Liver (tissue), 8 donors: ENCODE measurements at regions not wholly inside any gene's neighbourhood (a gene's known extent, or its start where the extent isn't known, plus 50 kb on each side); places are given as distances from the start of the nearest gene placed in this dataset.

Experiments
- DNase-seq: peaks from one replicate; pipeline ENCODE4 v3.0.0-alpha.2; 2017; ENCODE audit warnings: low spot score
- H3K27ac ChIP-seq, 2 donors: one replicate each; pipeline ENCODE4 v1.7.0; 2013; ENCODE audit warnings: inconsistent platforms in 2 of 2, low read length in 2 of 2, control low read depth in 1 of 2, low read depth in 1 of 2, mild to moderate bottlenecking in 1 of 2
- H3K27me3 ChIP-seq, 4 donors: one replicate each; pipeline versions ENCODE4 v1.6.1 to v1.7.0; 2013; ENCODE audit warnings: low read length in 3 of 4, inconsistent platforms in 1 of 4, mild to moderate bottlenecking in 1 of 4, moderate library complexity in 1 of 4; ENCODE audit not compliant: control insufficient read depth in 4 of 4, insufficient read depth in 4 of 4
- H3K36me3 ChIP-seq, 4 donors: one replicate each; pipeline versions ENCODE4 v1.6.1 to v1.7.0; 2013; ENCODE audit warnings: low read length in 3 of 4, mild to moderate bottlenecking in 3 of 4, low read depth in 1 of 4, moderate library complexity in 1 of 4; ENCODE audit not compliant: control insufficient read depth in 4 of 4, insufficient read depth in 3 of 4
- H3K4me1 ChIP-seq, 4 donors: one replicate each; pipeline versions ENCODE4 v1.6.1 to v1.7.0; 2013; ENCODE audit warnings: low read length in 3 of 4, mild to moderate bottlenecking in 3 of 4, moderate library complexity in 1 of 4; ENCODE audit not compliant: control insufficient read depth in 4 of 4, insufficient read depth in 4 of 4
- H3K4me3 ChIP-seq, 3 donors: one replicate each; pipeline versions ENCODE4 v1.6.1 to v1.7.0; 2013; ENCODE audit warnings: low read length in 3 of 3, control low read depth in 1 of 3, low read depth in 1 of 3, mild to moderate bottlenecking in 1 of 3
- H3K9ac ChIP-seq, 2 donors: one replicate each; pipeline ENCODE4 v1.7.0; 2013; ENCODE audit warnings: low read length in 2 of 2, mild to moderate bottlenecking in 2 of 2, moderate library complexity in 2 of 2, control low read depth in 1 of 2, low read depth in 1 of 2
- H3K9me3 ChIP-seq, 4 donors: one replicate each; pipeline versions ENCODE4 v1.6.1 to v1.7.0; 2013; ENCODE audit warnings: low read length in 3 of 4; ENCODE audit not compliant: control insufficient read depth in 4 of 4
- FOXA2 ChIP-seq: IDR thresholded peaks from 2 replicates; pipeline ENCODE4 v1.6.1; 2016; ENCODE audit warnings: antibody characterized with exemption
- GABPA ChIP-seq, 2 donors: IDR thresholded peaks in 1 of 2; conservative IDR thresholded peaks in 1 of 2; 2 replicates each; pipeline ENCODE4 v1.6.1; 2016; ENCODE audit warnings: antibody characterized with exemption in 2 of 2, mild to moderate bottlenecking in 1 of 2, moderate library complexity in 1 of 2
- HNF4G ChIP-seq: IDR thresholded peaks from 2 replicates; pipeline ENCODE4 v1.6.1; 2016; ENCODE audit warnings: antibody characterized with exemption
- JUND ChIP-seq, 2 donors: IDR thresholded peaks; 2 replicates each; pipeline ENCODE4 v1.6.1; 2016; ENCODE audit warnings: antibody characterized with exemption in 2 of 2
- RAD21 ChIP-seq, 2 donors: IDR thresholded peaks; 2 replicates each; pipeline ENCODE4 v1.6.1; 2016; ENCODE audit warnings: antibody characterized with exemption in 2 of 2, mild to moderate bottlenecking in 2 of 2
- RXRA ChIP-seq, 2 donors: IDR thresholded peaks; 2 replicates each; pipeline ENCODE4 v1.6.1; 2017 to 2018; ENCODE audit warnings: antibody characterized with exemption in 2 of 2, mild to moderate bottlenecking in 1 of 2
- SP1 ChIP-seq: IDR thresholded peaks from 2 replicates; pipeline ENCODE4 v1.6.1; 2018; ENCODE audit warnings: antibody characterized with exemption, mild to moderate bottlenecking
- WGBS: extraction: QIAGEN DNeasy Blood & Tissue Kit; methylation state at CpG from one replicate; pipeline ENCODE4 v1.1.7; 2013; 5-methylcytosine and 5-hydroxymethylcytosine counted together
- TF ChIP-seq, protein P1 (sequence below): IDR thresholded peaks from 2 replicates; pipeline ENCODE4 v1.6.1; 2016; ENCODE audit warnings: antibody characterized with exemption
- TF ChIP-seq, protein P2 (sequence below): IDR thresholded peaks from 2 replicates; pipeline ENCODE4 v1.6.1; 2016; ENCODE audit warnings: antibody characterized with exemption, mild to moderate bottlenecking
- TF ChIP-seq, protein P3 (sequence below): IDR thresholded peaks from 2 replicates; pipeline ENCODE4 v1.6.1; 2016; ENCODE audit warnings: antibody characterized with exemption
- TF ChIP-seq, protein P4 (sequence below): fragments of 150-350 bp; IDR thresholded peaks from 2 replicates; pipeline ENCODE4 v1.5.1; 2017; ENCODE audit warnings: improper control_type of control experiment, low read depth, low read length; ENCODE audit not compliant: missing input control
- TF ChIP-seq, protein P5 (sequence below): IDR thresholded peaks from 2 replicates; pipeline ENCODE4 v1.6.1; 2016; ENCODE audit warnings: antibody characterized with exemption
- donor health status: healthy.
- donor health status: healthy.
- donor health status: healthy.
- donor health status: healthy.
- donor health status: healthy.

DNA sequence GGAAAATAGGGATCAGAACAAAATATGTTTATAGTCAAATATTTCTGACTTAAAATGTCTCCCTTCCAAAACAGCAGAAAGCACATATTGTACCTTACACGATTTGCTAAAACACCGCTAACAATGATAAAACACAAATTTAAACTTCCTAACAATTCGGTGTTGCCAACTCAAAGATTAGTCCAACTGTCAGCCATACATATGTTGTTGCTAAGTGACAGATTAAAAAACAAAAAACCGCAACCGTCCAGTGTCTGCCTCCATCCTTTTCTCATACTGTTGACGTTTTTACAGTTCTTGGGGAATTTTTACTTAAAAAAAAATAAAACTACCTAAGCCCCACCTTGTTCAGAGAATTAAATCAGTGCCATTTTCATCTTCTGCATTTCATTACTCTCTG, 118.0 kb downstream of the RAB11FIP2 start:
- peaks cover 0 to 4% (median 0%) of the 10 kb centered on the region in 4 donors for H3K27me3 ChIP-seq
- no peak for DNase-seq
- no peaks in the 10 kb centered on the region for H3K36me3 ChIP-seq
- TF ChIP-seq, protein P1, sequence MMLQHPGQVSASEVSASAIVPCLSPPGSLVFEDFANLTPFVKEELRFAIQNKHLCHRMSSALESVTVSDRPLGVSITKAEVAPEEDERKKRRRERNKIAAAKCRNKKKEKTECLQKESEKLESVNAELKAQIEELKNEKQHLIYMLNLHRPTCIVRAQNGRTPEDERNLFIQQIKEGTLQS = no peak
- TF ChIP-seq JUND (IDR thresholded peaks at IDR 0.05) = no peak
- TF ChIP-seq, protein P2, sequence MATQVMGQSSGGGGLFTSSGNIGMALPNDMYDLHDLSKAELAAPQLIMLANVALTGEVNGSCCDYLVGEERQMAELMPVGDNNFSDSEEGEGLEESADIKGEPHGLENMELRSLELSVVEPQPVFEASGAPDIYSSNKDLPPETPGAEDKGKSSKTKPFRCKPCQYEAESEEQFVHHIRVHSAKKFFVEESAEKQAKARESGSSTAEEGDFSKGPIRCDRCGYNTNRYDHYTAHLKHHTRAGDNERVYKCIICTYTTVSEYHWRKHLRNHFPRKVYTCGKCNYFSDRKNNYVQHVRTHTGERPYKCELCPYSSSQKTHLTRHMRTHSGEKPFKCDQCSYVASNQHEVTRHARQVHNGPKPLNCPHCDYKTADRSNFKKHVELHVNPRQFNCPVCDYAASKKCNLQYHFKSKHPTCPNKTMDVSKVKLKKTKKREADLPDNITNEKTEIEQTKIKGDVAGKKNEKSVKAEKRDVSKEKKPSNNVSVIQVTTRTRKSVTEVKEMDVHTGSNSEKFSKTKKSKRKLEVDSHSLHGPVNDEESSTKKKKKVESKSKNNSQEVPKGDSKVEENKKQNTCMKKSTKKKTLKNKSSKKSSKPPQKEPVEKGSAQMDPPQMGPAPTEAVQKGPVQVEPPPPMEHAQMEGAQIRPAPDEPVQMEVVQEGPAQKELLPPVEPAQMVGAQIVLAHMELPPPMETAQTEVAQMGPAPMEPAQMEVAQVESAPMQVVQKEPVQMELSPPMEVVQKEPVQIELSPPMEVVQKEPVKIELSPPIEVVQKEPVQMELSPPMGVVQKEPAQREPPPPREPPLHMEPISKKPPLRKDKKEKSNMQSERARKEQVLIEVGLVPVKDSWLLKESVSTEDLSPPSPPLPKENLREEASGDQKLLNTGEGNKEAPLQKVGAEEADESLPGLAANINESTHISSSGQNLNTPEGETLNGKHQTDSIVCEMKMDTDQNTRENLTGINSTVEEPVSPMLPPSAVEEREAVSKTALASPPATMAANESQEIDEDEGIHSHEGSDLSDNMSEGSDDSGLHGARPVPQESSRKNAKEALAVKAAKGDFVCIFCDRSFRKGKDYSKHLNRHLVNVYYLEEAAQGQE = no peak
- TF ChIP-seq, protein P3, sequence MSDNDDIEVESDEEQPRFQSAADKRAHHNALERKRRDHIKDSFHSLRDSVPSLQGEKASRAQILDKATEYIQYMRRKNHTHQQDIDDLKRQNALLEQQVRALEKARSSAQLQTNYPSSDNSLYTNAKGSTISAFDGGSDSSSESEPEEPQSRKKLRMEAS = no peak
- TF ChIP-seq RXRA (IDR thresholded peaks at IDR 0.05) = no peak
- TF ChIP-seq, protein P4, sequence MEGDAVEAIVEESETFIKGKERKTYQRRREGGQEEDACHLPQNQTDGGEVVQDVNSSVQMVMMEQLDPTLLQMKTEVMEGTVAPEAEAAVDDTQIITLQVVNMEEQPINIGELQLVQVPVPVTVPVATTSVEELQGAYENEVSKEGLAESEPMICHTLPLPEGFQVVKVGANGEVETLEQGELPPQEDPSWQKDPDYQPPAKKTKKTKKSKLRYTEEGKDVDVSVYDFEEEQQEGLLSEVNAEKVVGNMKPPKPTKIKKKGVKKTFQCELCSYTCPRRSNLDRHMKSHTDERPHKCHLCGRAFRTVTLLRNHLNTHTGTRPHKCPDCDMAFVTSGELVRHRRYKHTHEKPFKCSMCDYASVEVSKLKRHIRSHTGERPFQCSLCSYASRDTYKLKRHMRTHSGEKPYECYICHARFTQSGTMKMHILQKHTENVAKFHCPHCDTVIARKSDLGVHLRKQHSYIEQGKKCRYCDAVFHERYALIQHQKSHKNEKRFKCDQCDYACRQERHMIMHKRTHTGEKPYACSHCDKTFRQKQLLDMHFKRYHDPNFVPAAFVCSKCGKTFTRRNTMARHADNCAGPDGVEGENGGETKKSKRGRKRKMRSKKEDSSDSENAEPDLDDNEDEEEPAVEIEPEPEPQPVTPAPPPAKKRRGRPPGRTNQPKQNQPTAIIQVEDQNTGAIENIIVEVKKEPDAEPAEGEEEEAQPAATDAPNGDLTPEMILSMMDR = no peak
- TF ChIP-seq RAD21 (IDR thresholded peaks at IDR 0.05) = no peak
- no peak overlapping the region for H3K27ac ChIP-seq
- no peak overlapping the region for H3K4me3 ChIP-seq
- H3K4me1 ChIP-seq = no peaks in the 10 kb centered on the region
- no peak overlapping the region for H3K9ac ChIP-seq
- peaks cover 0 to 2% (median 0%) of the 10 kb centered on the region in 4 donors for H3K9me3 ChIP-seq
- 67% methylated on average over 6 of the region's 6 CpGs for WGBS

DNA sequence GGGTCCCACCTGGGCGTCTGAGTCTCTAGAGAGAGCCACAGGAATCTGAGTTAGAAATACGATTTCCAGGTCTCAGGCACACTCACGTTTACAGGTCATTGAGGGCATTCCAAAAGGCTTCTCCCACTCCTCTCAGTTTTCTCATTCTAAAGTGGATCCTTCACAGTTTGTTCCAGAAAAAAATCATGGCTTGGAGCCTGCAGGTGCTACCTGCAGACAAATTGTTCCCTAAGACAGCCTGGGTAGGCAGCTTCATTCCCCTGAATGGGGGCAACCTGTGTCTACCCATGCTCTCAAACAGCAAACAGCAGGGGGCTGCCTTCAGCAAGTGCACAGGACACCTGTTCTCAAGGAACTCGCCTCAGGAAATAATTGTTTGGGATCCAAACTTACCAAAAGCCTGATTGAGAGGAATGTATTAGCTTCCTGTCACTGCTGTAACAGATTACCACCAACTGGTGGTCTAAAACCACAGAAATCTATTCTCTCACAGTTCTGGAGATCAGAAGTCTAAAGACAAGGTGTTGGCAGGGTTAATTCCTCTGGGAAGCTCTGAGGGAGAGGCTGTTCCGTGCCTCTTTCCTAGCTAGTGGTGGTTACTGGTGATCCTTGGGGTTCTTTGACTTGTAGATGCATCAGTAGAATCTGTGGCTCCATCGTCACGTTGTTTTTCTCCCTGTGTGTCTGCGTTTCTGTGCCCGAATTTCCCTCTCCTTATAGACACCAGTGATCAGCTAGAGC, 117.2 kb downstream of the RAB11FIP2 start:
- TF ChIP-seq, protein P1 = no peak
- TF ChIP-seq SP1 (no peak), RAD21 (IDR thresholded peaks at IDR 0.05) (no peak), GABPA (IDR thresholded peaks at IDR 0.05 in 1 of 2, conservative IDR thresholded peaks at IDR 0.05 in 1 of 2) (no peak), HNF4G (no peak), JUND (IDR thresholded peaks at IDR 0.05) (no peak), FOXA2 (no peak)
- TF ChIP-seq, protein P5, sequence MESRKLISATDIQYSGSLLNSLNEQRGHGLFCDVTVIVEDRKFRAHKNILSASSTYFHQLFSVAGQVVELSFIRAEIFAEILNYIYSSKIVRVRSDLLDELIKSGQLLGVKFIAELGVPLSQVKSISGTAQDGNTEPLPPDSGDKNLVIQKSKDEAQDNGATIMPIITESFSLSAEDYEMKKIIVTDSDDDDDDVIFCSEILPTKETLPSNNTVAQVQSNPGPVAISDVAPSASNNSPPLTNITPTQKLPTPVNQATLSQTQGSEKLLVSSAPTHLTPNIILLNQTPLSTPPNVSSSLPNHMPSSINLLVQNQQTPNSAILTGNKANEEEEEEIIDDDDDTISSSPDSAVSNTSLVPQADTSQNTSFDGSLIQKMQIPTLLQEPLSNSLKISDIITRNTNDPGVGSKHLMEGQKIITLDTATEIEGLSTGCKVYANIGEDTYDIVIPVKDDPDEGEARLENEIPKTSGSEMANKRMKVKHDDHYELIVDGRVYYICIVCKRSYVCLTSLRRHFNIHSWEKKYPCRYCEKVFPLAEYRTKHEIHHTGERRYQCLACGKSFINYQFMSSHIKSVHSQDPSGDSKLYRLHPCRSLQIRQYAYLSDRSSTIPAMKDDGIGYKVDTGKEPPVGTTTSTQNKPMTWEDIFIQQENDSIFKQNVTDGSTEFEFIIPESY = no peak
- TF ChIP-seq, protein P4 = no peak
- 53% methylated on average over 9 of the region's 9 CpGs for WGBS
- Histone ChIP-seq H3K27ac (no peak overlapping the region), H3K36me3 (no peaks in the 10 kb centered on the region), H3K4me3 (no peak overlapping the region), H3K4me1 (no peaks in the 10 kb centered on the region), H3K9ac (no peak overlapping the region), H3K9me3 (peaks cover 0 to 2% (median 0%) of the 10 kb centered on the region in 4 donors), H3K27me3 (peaks cover 0 to 4% (median 0%) of the 10 kb centered on the region in 4 donors)
- DNase-seq = no peak
